ENCODE measurements at regions not wholly inside any gene's neighbourhood (a gene's known extent, or its start where the extent isn't known, plus 50 kb on each side); places are given as distances from the start of the nearest gene placed in this dataset.

DNA sequence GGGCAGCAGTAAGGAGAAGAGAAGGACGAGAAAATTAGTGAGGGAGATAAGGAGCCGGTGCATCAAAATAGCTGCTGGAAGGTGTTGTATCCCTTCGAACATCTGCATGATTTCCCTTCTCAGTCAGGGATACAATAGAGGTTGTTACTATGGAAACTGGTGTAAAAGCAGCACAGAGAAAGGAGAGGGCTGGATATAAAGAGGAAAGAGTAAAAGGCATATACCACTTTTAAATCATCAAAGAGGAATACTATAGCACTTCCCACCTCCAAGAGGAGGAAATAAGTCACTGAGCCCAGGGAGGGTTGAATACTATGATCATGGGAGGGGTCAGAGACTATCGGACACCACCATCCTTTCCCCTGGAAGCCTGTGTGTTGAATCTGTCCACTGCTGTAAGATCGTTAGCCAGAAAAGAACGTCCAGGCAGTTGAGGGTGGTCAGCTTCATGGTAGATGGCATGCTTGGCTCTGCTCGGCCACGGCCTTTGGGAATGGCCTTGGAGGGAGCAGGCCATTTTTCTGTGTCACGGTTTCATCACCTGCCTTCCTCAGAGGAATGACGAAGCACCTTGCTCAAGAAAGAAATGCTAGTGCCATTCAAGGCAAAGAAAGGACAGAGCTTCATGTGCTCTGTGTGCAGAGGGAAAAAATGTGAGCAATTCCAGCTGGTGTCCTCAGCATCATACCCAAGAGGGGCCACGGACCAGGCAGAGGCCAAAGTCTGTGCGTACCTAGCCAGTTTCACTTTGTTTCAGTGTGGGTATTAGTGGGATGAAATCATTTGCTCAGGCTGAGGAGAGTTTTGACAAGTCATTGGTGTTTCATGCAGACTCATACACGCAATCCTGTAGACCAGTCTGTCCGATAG lies 64.2 kb downstream of the IRF2BP2 start (continued):
- TF ChIP-seq SOX13 (IDR thresholded peaks at IDR 0.05) (no peak), SOX13 (CRISPR knock-in tag; conservative IDR thresholded peaks at IDR 0.05 in 1 of 2, IDR thresholded peaks at IDR 0.05 in 1 of 2) (peak in 1 of 2 experiments; percentile 59; a peak in 2 of 4 replicates), ZFP36 (IDR thresholded peaks at IDR 0.05; ENCODE audit: borderline replicate concordance, low read depth, low read length, partially characterized antibody) (no peak), DNMT3B (CRISPR knock-in tag; conservative IDR thresholded peaks at IDR 0.05) (0 out of 2 replicates have a peak, but pooled peaks have one; percentile 19), AHR (CRISPR knock-in tag; IDR thresholded peaks at IDR 0.05) (no peak), KDM2A (CRISPR knock-in tag; IDR thresholded peaks at IDR 0.05; ENCODE audit: borderline replicate concordance, low read depth) (peak; percentile 58; the same call in 1 of the 2 replicates), ZNF724P (CRISPR knock-in tag; IDR thresholded peaks at IDR 0.05; ENCODE audit: borderline replicate concordance) (no peak), KIAA2018 (CRISPR knock-in tag; IDR thresholded peaks at IDR 0.05; ENCODE audit: borderline replicate concordance) (0 out of 2 replicates have a peak, but pooled peaks have one; percentile 60), SRF (IDR thresholded peaks at IDR 0.05; ENCODE audit: low read depth, low read length) (no peak), FOXK2 (IDR thresholded peaks at IDR 0.05) (no peak), RFXAP (CRISPR knock-in tag; IDR thresholded peaks at IDR 0.05; ENCODE audit: borderline replicate concordance) (no peak), ZNF224 (CRISPR knock-in tag; IDR thresholded peaks at IDR 0.05) (no peak), ZNF782 (CRISPR knock-in tag; IDR thresholded peaks at IDR 0.05; ENCODE audit: borderline replicate concordance) (no peak), MTERF4 (CRISPR knock-in tag; IDR thresholded peaks at IDR 0.05) (no peak), TARDBP (CRISPR knock-in tag; IDR thresholded peaks at IDR 0.05) (peak; percentile 57; the same call in 1 of the 2 replicates), ZNF414 (CRISPR knock-in tag; IDR thresholded peaks at IDR 0.05) (peak; percentile 68; the same call in 1 of the 2 replicates), ZC3H13 (CRISPR knock-in tag; IDR thresholded peaks at IDR 0.05) (no peak)
- TF ChIP-seq, protein P1, sequence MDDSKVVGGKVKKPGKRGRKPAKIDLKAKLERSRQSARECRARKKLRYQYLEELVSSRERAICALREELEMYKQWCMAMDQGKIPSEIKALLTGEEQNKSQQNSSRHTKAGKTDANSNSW (CRISPR knock-in tag; IDR thresholded peaks at IDR 0.05; ENCODE audit: borderline replicate concordance): no peak

All from HepG2 (cell line).